HK-2 (cell line): ENCODE measurements at regions not wholly inside any gene's neighbourhood (a gene's known extent, or its start where the extent isn't known, plus 50 kb on each side); places are given as distances from the start of the nearest gene placed in this dataset.

ENCODE experiments used
- DNase-seq: peaks from one replicate; pipeline ENCODE4 v3.0.0-alpha.2; 2018; ENCODE audit not compliant: unreplicated experiment

GRCh38 chr2:146173934-146174333 is 1654.0 kb upstream of the ZEB2 start:
- no peak for DNase-seq

GRCh38 chr2:146161256-146161882 is 1641.5 kb upstream of the ZEB2 start:
- DNase-seq: no peak

GRCh38 chr2:146158072-146158674 is 1638.3 kb upstream of the ZEB2 start:
- no peak for DNase-seq

- no peak for DNase-seq
Observed at GRCh38 chr2:146147448-146148012, 1627.6 kb upstream of the ZEB2 start.

GRCh38 chr2:146143971-146144370 is 1624.1 kb upstream of the ZEB2 start:
- DNase-seq: no peak

- DNase-seq: no peak
Observed at GRCh38 chr2:146138820-146139219, 1618.9 kb upstream of the ZEB2 start.

- DNase-seq: no peak
Observed at GRCh38 chr2:146135245-146135644, 1615.3 kb upstream of the ZEB2 start.

- no peak for DNase-seq
Observed at GRCh38 chr2:146131785-146132184, 1611.9 kb upstream of the ZEB2 start.

- no peak for DNase-seq
Observed at GRCh38 chr2:146131048-146131447, 1611.1 kb upstream of the ZEB2 start.

- DNase-seq: no peak
Observed at GRCh38 chr2:146130290-146130689, 1610.4 kb upstream of the ZEB2 start.

- no peak for DNase-seq
Observed at GRCh38 chr2:146129231-146129630, 1609.3 kb upstream of the ZEB2 start.

GRCh38 chr2:146128216-146128615 is 1608.3 kb upstream of the ZEB2 start:
- no peak for DNase-seq

GRCh38 chr2:146125551-146125950 is 1605.6 kb upstream of the ZEB2 start:
- DNase-seq: no peak

- DNase-seq: no peak
Observed at GRCh38 chr2:146124741-146125140, 1604.8 kb upstream of the ZEB2 start.

GRCh38 chr2:146123714-146124113 is 1603.8 kb upstream of the ZEB2 start:
- DNase-seq: no peak

- no peak for DNase-seq
Observed at GRCh38 chr2:146123256-146123655, 1603.3 kb upstream of the ZEB2 start.

- DNase-seq: no peak
Observed at GRCh38 chr2:146119586-146119985, 1599.7 kb upstream of the ZEB2 start.

GRCh38 chr2:146108993-146109392 is 1589.1 kb upstream of the ZEB2 start:
- no peak for DNase-seq

GRCh38 chr2:146094185-146094584 is 1574.3 kb upstream of the ZEB2 start:
- no peak for DNase-seq

GRCh38 chr2:146081459-146081858 is 1561.5 kb upstream of the ZEB2 start:
- no peak for DNase-seq

GRCh38 chr2:146080925-146081324 is 1561.0 kb upstream of the ZEB2 start:
- DNase-seq: no peak

- no peak for DNase-seq
Observed at GRCh38 chr2:146079216-146079615, 1559.3 kb upstream of the ZEB2 start.

- no peak for DNase-seq
Observed at GRCh38 chr2:146077156-146077555, 1557.2 kb upstream of the ZEB2 start.

GRCh38 chr2:146068051-146068450 is 1548.1 kb upstream of the ZEB2 start:
- DNase-seq: no peak
